ENCODE measurements at regions not wholly inside any gene's neighbourhood (a gene's known extent, or its start where the extent isn't known, plus 50 kb on each side); places are given as distances from the start of the nearest gene placed in this dataset.

DNA sequence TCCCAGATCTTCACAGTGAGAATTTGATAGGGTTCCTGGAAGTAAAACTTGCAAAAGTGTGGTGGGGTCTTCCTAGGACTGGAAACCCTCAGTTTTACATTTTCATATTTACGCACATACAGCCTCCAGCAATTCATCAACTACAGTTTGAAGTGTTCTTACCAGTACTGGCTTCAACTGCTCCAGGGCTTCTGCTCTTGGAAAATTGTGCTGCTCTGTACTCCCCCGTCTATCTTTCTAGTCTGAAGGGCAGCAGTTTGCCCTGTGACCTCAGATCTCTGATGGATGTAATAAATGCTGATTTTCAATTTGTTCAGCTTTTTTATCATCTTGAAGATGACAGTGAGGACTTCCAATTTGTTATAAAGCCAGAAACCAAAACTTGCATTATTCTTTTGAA lies 458.9 kb upstream of the FSTL5 start (continued):
- TF ChIP-seq PAX8 (IDR thresholded peaks at IDR 0.05), result no peak

DNA sequence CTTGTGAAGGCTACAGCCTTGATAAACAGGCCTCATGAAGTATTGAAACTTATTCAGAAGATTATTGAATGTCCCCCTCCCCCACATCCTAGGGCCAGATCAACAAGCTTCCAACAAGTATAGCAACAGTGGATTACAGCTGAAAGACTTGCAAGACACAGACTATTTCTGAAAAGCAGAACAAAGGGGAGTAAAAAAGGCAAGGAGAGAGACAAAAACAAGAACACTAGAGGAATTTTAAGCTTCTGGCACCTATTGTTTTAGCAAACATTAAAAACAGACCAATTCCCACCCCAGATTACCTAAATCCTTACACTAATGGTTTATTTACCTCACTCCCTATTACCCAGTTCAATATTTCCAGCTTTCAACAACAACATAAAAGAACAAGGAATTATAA lies 446.3 kb upstream of the FSTL5 start:
- no peak for ATAC-seq
- DNase-seq (ENCODE audit: low read depth, low spot score), result no peak
- H3K79me2 ChIP-seq (ENCODE audit: control insufficient read depth, insufficient read depth, low read length), result no peaks in the 10 kb centered on the region
- H2AFZ ChIP-seq (ENCODE audit: control insufficient read depth, low read depth, low read length), result no peak overlapping the region
- CTCF ChIA-PET, result no interaction called here
- H3K36me3 ChIP-seq (ENCODE audit: control insufficient read depth in 2 of 2, insufficient read depth in 2 of 2, low read length in 1 of 2), result no peaks in the 10 kb centered on the region
- in situ Hi-C loops (cut with MboI) (no loop called here), intact Hi-C loops (cut with micrococcal nuclease; ENCODE audit: unreplicated experiment) (no loop called here)
- no TSS peak for BruUV-seq (replicated peaks)
- RAD21 ChIA-PET (ENCODE audit: unreplicated experiment), result no interaction called here
- H4K20me1 ChIP-seq (ENCODE audit: control insufficient read depth, insufficient read depth), result no peaks in the 10 kb centered on the region
- H3K27me3 ChIP-seq (replicated peaks in 1 of 2; ENCODE audit: control insufficient read depth in 2 of 2, insufficient read depth in 2 of 2, low read length in 1 of 2), result no peaks in the 10 kb centered on the region
- no peaks in the 10 kb centered on the region for H3K9me3 ChIP-seq (replicated peaks; ENCODE audit: control insufficient read depth, insufficient read depth, low read length)
- no peak overlapping the region for H3K4me2 ChIP-seq (ENCODE audit: control insufficient read depth, insufficient read depth)
- FAIRE-seq, result no peak
- no peak overlapping the region for H3K4me3 ChIP-seq
- POLR2A ChIA-PET, result no interaction called here
- H3K4me1 ChIP-seq (ENCODE audit: control insufficient read depth, insufficient read depth, low read length), result no peaks in the 10 kb centered on the region
- H3K27ac ChIP-seq (ENCODE audit: control insufficient read depth, insufficient read depth), result no peak overlapping the region
- H3K9ac ChIP-seq (ENCODE audit: control insufficient read depth, insufficient read depth, low read length), result no peak overlapping the region
- SMC1A ChIA-PET (ENCODE audit: uncharacterized antibody, unreplicated experiment), result no interaction called here
- TF ChIP-seq JUNB (IDR thresholded peaks at IDR 0.05) (no peak), E4F1 (IDR thresholded peaks at IDR 0.05; ENCODE audit: borderline replicate concordance, partially characterized antibody) (no peak), BMI1 (IDR thresholded peaks at IDR 0.05; ENCODE audit: borderline replicate concordance) (no peak), KDM1A (IDR thresholded peaks at IDR 0.05; ENCODE audit: borderline replicate concordance) (no peak), BACH1 (IDR thresholded peaks at IDR 0.05; ENCODE audit: borderline replicate concordance) (no peak), RCOR1 (conservative IDR thresholded peaks at IDR 0.05; ENCODE audit: low read depth, low read length) (no peak), IRF3 (IDR thresholded peaks at IDR 0.05) (no peak), ZNF207 (IDR thresholded peaks at IDR 0.05; ENCODE audit: borderline replicate concordance) (no peak), NFYB (IDR thresholded peaks at IDR 0.05; ENCODE audit: insufficient read depth, low read depth, low read length) (no peak), MEF2B (IDR thresholded peaks at IDR 0.05; ENCODE audit: partially characterized antibody, poor library complexity, severe bottlenecking) (no peak), CBX3 (IDR thresholded peaks at IDR 0.05; ENCODE audit: borderline replicate concordance, low read depth) (no peak), USF1 (IDR thresholded peaks at IDR 0.05; ENCODE audit: borderline replicate concordance, extremely low read length, insufficient read depth, low read depth, low read length) (no peak), MYB (IDR thresholded peaks at IDR 0.05; ENCODE audit: borderline replicate concordance, low read depth, low read length) (no peak), NRF1 (conservative IDR thresholded peaks at IDR 0.05; ENCODE audit: low read depth, low read length) (no peak), CREM (IDR thresholded peaks at IDR 0.05; ENCODE audit: low read depth) (no peak)
- TF ChIP-seq, protein P1, sequence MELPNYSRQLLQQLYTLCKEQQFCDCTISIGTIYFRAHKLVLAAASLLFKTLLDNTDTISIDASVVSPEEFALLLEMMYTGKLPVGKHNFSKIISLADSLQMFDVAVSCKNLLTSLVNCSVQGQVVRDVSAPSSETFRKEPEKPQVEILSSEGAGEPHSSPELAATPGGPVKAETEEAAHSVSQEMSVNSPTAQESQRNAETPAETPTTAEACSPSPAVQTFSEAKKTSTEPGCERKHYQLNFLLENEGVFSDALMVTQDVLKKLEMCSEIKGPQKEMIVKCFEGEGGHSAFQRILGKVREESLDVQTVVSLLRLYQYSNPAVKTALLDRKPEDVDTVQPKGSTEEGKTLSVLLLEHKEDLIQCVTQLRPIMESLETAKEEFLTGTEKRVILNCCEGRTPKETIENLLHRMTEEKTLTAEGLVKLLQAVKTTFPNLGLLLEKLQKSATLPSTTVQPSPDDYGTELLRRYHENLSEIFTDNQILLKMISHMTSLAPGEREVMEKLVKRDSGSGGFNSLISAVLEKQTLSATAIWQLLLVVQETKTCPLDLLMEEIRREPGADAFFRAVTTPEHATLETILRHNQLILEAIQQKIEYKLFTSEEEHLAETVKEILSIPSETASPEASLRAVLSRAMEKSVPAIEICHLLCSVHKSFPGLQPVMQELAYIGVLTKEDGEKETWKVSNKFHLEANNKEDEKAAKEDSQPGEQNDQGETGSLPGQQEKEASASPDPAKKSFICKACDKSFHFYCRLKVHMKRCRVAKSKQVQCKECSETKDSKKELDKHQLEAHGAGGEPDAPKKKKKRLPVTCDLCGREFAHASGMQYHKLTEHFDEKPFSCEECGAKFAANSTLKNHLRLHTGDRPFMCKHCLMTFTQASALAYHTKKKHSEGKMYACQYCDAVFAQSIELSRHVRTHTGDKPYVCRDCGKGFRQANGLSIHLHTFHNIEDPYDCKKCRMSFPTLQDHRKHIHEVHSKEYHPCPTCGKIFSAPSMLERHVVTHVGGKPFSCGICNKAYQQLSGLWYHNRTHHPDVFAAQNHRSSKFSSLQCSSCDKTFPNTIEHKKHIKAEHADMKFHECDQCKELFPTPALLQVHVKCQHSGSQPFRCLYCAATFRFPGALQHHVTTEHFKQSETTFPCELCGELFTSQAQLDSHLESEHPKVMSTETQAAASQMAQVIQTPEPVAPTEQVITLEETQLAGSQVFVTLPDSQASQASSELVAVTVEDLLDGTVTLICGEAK (IDR thresholded peaks at IDR 0.05; ENCODE audit: borderline replicate concordance), result no peak

Data from GM12878 (cell line).